ENCODE measurements at regions not wholly inside any gene's neighbourhood (a gene's known extent, or its start where the extent isn't known, plus 50 kb on each side); places are given as distances from the start of the nearest gene placed in this dataset.

GRCh38 chr10:23718946-23719345 is 280.1 kb downstream of the OTUD1 start:
- TF ChIP-seq CTCF (IDR thresholded peaks at IDR 0.05; ENCODE audit: low read depth, low read length): no peak
- TF ChIP-seq EZH2phosphoT487 (IDR thresholded peaks at IDR 0.05; ENCODE audit: low read depth): no peak
